Dedifferentiated amniotic fluid mesenchymal stem cell (primary cell): ENCODE measurements at regions not wholly inside any gene's neighbourhood (a gene's known extent, or its start where the extent isn't known, plus 50 kb on each side); places are given as distances from the start of the nearest gene placed in this dataset.

Experiments used
- DNase-seq: peaks from one replicate; pipeline ENCODE4 v3.0.0-alpha.2; 2016; ENCODE audit errors: extremely low spot score

GRCh38 chr5:68161156-68161555 is 54.4 kb upstream of the PIK3R1 start:
- no peak for DNase-seq

DNA sequence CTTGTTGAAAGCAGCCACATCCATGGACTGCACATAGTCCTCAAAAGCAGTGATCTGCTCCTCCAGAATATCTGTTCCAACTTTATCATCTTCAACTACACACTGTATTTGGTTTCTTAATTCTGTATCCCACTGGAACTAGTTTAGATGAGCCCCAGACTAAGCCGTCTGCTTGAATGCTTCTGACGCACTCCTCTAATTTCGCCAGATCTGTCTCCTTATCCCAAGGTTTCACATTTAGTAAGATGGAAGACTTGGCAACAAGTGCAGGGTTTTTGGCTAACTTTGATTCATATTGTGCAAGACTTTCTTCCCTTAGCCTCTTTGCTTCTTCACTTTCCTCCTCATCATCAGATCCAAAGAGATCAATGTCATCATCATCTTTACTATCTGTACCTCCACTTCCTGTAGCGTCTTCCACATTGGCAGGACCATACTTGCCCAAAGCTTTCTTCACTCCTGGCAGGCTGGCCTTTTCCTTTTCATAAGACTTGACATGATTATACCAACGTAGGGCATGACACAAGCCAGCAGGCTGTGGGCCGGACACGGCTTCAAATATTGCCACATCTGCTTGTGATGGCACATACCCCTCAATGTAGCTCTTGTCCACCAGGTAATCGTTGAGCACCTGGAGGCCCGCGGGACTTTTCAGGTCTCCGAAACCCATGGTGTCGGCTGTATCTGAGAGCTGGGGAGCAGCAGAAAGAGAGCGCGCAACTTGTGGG is 56.2 kb upstream of the PIK3R1 start:
- no peak for DNase-seq

GRCh38 chr5:68155940-68156339 is 59.6 kb upstream of the PIK3R1 start:
- no peak for DNase-seq

GRCh38 chr5:68154119-68154857 is 61.3 kb upstream of the PIK3R1 start:
- no peak for DNase-seq

GRCh38 chr5:68151812-68152211 is 63.7 kb upstream of the PIK3R1 start:
- DNase-seq, result no peak

GRCh38 chr5:68149189-68149588 is 66.4 kb upstream of the PIK3R1 start:
- DNase-seq, result no peak

DNA sequence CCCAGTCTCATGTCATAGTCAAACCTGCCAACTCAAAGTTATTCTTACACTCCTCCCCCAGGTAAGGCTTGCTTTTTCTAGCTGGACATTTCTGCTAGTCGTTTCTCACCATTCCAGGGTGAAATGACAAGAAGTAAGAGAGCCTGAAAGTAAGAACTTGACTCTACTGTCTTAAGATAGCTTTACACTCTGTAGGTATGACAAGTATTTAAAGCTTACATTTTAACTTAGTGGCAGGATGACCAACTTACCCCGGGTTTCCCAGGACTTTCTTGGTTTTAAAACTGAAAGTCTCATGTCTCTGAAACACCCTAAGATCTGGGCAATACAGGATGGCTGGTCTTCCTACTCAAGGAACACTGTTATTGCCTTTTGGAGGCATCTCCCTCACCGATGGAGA is 67.5 kb upstream of the PIK3R1 start:
- no peak for DNase-seq

- no peak for DNase-seq
Observed at GRCh38 chr5:68147659-68148058, 67.9 kb upstream of the PIK3R1 start.

GRCh38 chr5:68141494-68141893 is 74.1 kb upstream of the PIK3R1 start:
- no peak for DNase-seq

- no peak for DNase-seq
Observed at GRCh38 chr5:68140763-68141162, 74.8 kb upstream of the PIK3R1 start.

- DNase-seq, result no peak
Observed at GRCh38 chr5:68139611-68140441, 75.7 kb upstream of the PIK3R1 start.

GRCh38 chr5:68137511-68138140 is 77.9 kb upstream of the PIK3R1 start:
- peak; percentile 75 for DNase-seq

GRCh38 chr5:68134669-68135313 is 80.8 kb upstream of the PIK3R1 start:
- no peak for DNase-seq

GRCh38 chr5:68134033-68134668 is 81.4 kb upstream of the PIK3R1 start:
- no peak for DNase-seq

DNA sequence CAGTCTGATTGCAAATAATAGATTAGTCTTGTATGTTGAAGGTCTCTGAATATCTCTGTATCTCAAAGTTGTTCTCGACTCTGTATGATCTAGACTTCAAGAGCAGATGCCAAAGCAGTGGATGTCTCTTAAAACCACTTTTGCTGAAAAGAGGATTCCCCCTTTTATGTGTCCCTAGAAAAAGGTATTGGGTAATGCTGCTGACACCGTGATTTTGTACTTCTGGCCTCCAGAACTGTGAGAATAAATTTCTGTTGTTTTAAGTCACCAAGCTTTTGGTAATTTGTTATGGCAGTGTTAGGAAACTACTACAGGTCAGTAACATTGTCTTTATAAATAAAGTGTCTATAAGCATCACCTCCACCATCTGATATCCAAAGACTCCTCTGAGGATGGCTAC is 85.3 kb upstream of the PIK3R1 start:
- no peak for DNase-seq

GRCh38 chr5:68129364-68129763 is 86.2 kb upstream of the PIK3R1 start:
- no peak for DNase-seq

- DNase-seq, result no peak
Observed at GRCh38 chr5:68126886-68127285, 88.7 kb upstream of the PIK3R1 start.

DNA sequence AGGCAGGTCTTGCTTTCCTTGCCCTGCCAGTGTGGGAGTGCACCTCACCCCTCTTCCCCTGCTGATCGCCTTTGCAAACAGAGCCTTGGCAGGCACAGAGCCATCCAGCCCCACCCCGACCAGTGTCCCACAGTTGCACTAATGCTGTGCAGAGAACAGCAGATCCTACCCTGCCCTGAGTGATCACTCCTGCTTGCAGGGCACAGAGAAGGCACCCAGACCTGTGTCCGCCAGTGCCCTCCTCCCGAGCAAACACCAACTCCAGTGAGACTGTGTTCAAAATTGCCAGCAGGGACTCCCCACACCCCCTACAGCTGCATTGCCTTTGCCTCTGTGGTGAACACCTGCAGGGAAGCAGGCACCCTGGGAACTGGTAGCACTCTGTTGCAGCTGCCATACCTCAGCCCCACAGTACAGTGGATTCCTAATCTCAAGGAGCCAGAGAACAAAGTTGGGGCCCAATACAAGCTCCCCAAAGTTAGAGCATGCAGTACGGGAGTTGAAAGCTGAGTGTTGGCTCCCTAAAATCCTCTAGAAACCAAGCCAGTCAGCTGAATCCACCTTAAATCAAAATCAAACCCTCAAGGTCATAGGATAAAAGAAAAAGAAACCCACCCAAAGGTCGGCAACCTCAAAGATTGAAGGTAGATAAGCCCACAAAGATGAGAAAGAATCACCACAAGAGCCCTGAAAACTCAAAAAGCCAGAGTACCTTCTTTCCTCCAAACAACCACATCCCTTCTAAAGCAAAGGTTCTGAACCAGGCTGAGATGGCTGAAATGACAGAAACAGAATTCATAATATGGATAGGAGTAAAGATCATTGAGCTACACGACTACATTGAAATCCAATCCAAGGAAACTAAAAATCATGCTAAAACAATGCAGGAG is 92.9 kb upstream of the PIK3R1 start:
- peak; percentile 13 for DNase-seq

GRCh38 chr5:68116868-68117411 is 98.6 kb upstream of the PIK3R1 start:
- no peak for DNase-seq

DNA sequence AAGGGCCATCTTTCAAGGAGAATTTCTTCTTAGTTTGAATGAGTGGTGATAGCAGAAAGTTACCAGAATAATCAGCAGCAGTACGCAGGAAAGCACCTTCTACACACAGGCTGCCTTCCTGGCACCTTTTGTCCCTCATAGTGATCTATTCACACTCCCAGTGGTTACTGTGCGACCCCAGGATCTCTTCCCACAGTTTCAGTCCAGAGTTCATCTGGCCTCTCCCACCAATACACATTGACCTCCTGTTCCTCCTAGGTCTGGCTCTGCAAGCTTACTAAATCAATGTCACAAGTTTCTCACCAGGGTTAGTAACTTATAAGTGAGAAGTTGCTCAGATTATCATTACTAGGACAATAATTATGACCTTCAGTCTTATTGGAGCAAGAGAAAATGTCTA is 99.1 kb upstream of the PIK3R1 start:
- no peak for DNase-seq
